Astrocyte (in vitro differentiated cells and primary cell): ENCODE measurements at regions not wholly inside any gene's neighbourhood (a gene's known extent, or its start where the extent isn't known, plus 50 kb on each side); places are given as distances from the start of the nearest gene placed in this dataset.

Experiments
- EZH2 ChIP-seq: IDR thresholded peaks from 2 replicates; pipeline ENCODE4 v1.6.1; 2012; ENCODE audit warnings: mild to moderate bottlenecking, low read length, inconsistent platforms; ENCODE audit not compliant: insufficient read depth
- TF ChIP-seq, protein P1 (sequence below): IDR thresholded peaks from 2 replicates; pipeline ENCODE4 v1.5.1; 2011; ENCODE audit warnings: low read depth, mild to moderate bottlenecking, inconsistent platforms, low read length, moderate library complexity; ENCODE audit not compliant: insufficient read depth

DNA sequence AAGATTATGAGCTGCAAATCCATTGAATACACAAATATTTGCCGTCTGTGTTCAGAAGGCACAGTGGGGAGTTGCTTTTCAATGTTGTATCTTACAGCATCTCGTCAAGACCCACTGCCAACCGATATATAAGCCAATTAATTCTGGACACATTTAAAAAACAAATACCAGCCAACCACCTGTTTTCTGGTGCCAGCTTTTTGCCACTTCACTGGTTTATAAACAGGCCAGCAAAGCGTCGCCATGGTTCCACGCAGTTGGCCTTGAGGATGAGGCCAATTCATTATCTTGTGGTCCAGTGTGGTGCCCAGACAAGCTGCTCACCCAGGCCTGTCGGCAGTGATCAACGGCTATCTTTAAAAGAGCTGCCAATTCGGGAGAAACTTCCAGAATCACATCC lies 321.0 kb downstream of the TCERG1L start:
- no peak for TF ChIP-seq EZH2
- TF ChIP-seq, protein P1, sequence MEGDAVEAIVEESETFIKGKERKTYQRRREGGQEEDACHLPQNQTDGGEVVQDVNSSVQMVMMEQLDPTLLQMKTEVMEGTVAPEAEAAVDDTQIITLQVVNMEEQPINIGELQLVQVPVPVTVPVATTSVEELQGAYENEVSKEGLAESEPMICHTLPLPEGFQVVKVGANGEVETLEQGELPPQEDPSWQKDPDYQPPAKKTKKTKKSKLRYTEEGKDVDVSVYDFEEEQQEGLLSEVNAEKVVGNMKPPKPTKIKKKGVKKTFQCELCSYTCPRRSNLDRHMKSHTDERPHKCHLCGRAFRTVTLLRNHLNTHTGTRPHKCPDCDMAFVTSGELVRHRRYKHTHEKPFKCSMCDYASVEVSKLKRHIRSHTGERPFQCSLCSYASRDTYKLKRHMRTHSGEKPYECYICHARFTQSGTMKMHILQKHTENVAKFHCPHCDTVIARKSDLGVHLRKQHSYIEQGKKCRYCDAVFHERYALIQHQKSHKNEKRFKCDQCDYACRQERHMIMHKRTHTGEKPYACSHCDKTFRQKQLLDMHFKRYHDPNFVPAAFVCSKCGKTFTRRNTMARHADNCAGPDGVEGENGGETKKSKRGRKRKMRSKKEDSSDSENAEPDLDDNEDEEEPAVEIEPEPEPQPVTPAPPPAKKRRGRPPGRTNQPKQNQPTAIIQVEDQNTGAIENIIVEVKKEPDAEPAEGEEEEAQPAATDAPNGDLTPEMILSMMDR: no peak
